ENCODE measurements at regions not wholly inside any gene's neighbourhood (a gene's known extent, or its start where the extent isn't known, plus 50 kb on each side); places are given as distances from the start of the nearest gene placed in this dataset.

- H3K27ac ChIP-seq, result no peak overlapping the region
- H3K27me3 ChIP-seq, result peaks cover 4% of the 10 kb centered on the region
- DNase-seq (ENCODE audit: low read depth in 1 of 2, low spot score in 1 of 2), result no peak
- no peak for TF ChIP-seq CTCF (IDR thresholded peaks at IDR 0.05; ENCODE audit: low read depth, low read length)
- H3K4me3 ChIP-seq, result no peak overlapping the region
- no peaks in the 10 kb centered on the region for H3K4me1 ChIP-seq (ENCODE audit: low read depth)
- no peaks in the 10 kb centered on the region for H3K36me3 ChIP-seq
- no peaks in the 10 kb centered on the region for H3K9me3 ChIP-seq (ENCODE audit: low read depth)
Observed at GRCh38 chr10:111142092-111142768, 65.4 kb downstream of the ADRA2A start.

GRCh38 chr10:111146025-111146640 is 69.3 kb downstream of the ADRA2A start:
- Histone ChIP-seq H3K4me1 (ENCODE audit: low read depth) (no peaks in the 10 kb centered on the region), H3K27ac (no peak overlapping the region), H3K4me3 (no peak overlapping the region), H3K9me3 (ENCODE audit: low read depth) (no peaks in the 10 kb centered on the region), H3K27me3 (peaks cover 4% of the 10 kb centered on the region), H3K36me3 (no peaks in the 10 kb centered on the region)
- no peak for DNase-seq (ENCODE audit: low read depth in 1 of 2, low spot score in 1 of 2)
- TF ChIP-seq CTCF (IDR thresholded peaks at IDR 0.05; ENCODE audit: low read depth, low read length), result no peak

GRCh38 chr10:111148025-111148424 is 71.2 kb downstream of the ADRA2A start:
- Histone ChIP-seq H3K9me3 (ENCODE audit: low read depth) (no peaks in the 10 kb centered on the region), H3K27me3 (peaks cover 4% of the 10 kb centered on the region), H3K4me1 (ENCODE audit: low read depth) (no peaks in the 10 kb centered on the region), H3K36me3 (no peaks in the 10 kb centered on the region), H3K4me3 (no peak overlapping the region), H3K27ac (no peak overlapping the region)
- no peak for TF ChIP-seq CTCF (IDR thresholded peaks at IDR 0.05; ENCODE audit: low read depth, low read length)
- DNase-seq (ENCODE audit: low read depth in 1 of 2, low spot score in 1 of 2), result no peak

GRCh38 chr10:111148440-111148839 is 71.6 kb downstream of the ADRA2A start:
- Histone ChIP-seq H3K9me3 (ENCODE audit: low read depth) (no peaks in the 10 kb centered on the region), H3K27ac (no peak overlapping the region), H3K4me3 (no peak overlapping the region), H3K27me3 (peaks cover 4% of the 10 kb centered on the region), H3K36me3 (no peaks in the 10 kb centered on the region), H3K4me1 (ENCODE audit: low read depth) (no peaks in the 10 kb centered on the region)
- no peak for TF ChIP-seq CTCF (IDR thresholded peaks at IDR 0.05; ENCODE audit: low read depth, low read length)
- DNase-seq (ENCODE audit: low read depth in 1 of 2, low spot score in 1 of 2), result no peak

- Histone ChIP-seq H3K36me3 (no peaks in the 10 kb centered on the region), H3K4me1 (ENCODE audit: low read depth) (no peaks in the 10 kb centered on the region), H3K27me3 (peaks cover 1% of the 10 kb centered on the region), H3K27ac (no peak overlapping the region), H3K9me3 (ENCODE audit: low read depth) (no peaks in the 10 kb centered on the region), H3K4me3 (no peak overlapping the region)
- no peak for DNase-seq (ENCODE audit: low read depth in 1 of 2, low spot score in 1 of 2)
- no peak for TF ChIP-seq CTCF (IDR thresholded peaks at IDR 0.05; ENCODE audit: low read depth, low read length)
Observed at GRCh38 chr10:111150691-111151090, 73.9 kb downstream of the ADRA2A start.

All from cardiac muscle cell (in vitro differentiated cells and primary cell).